ENCODE measurements at regions not wholly inside any gene's neighbourhood (a gene's known extent, or its start where the extent isn't known, plus 50 kb on each side); places are given as distances from the start of the nearest gene placed in this dataset.
A peak's percentile ranks its signal among the peaks of the same experiment; 100 is the strongest.

DNA sequence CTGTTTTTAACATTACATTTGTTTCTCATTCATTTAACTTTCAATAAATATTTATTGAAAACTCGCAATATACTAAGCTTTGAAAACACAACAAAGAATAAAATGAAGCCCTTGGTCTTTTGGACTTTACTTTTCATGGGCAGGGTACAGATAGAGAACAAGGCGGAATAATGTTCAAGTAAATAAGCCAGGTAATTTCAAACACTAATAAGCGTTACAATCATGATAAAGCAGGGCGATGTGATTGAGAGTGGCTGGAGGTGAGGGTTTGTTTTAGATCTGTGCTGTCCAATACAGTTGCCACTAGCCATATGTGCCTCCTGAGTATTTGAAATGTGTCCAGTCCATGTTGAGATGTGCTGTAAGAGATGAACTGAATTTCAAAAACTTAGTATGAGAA is 307.1 kb downstream of the ALDH8A1 start:
- no peaks in the 10 kb centered on the region for H3K27me3 ChIP-seq (ENCODE audit: insufficient read depth, low read depth)
- CTCF ChIA-PET, result no interaction called here
- H2AFZ ChIP-seq, result no peak overlapping the region
- no peaks in the 10 kb centered on the region for H3K79me2 ChIP-seq (ENCODE audit: low read depth)
- DNase-seq, result no peak
- H3K27ac ChIP-seq, result no peak overlapping the region
- no peaks in the 10 kb centered on the region for H3K9me2 ChIP-seq (ENCODE audit: insufficient read depth)
- no peaks in the 10 kb centered on the region for H4K20me1 ChIP-seq (ENCODE audit: insufficient read depth)
- H3K4me3 ChIP-seq, result no peak overlapping the region
- no peaks in the 10 kb centered on the region for H3K36me3 ChIP-seq (ENCODE audit: low read depth)
- POLR2A ChIA-PET (ENCODE audit: unreplicated experiment), result no interaction called here
- TF ChIP-seq EZH2 (IDR thresholded peaks at IDR 0.05; ENCODE audit: low read depth), result no peak
- TF ChIP-seq, protein P1, sequence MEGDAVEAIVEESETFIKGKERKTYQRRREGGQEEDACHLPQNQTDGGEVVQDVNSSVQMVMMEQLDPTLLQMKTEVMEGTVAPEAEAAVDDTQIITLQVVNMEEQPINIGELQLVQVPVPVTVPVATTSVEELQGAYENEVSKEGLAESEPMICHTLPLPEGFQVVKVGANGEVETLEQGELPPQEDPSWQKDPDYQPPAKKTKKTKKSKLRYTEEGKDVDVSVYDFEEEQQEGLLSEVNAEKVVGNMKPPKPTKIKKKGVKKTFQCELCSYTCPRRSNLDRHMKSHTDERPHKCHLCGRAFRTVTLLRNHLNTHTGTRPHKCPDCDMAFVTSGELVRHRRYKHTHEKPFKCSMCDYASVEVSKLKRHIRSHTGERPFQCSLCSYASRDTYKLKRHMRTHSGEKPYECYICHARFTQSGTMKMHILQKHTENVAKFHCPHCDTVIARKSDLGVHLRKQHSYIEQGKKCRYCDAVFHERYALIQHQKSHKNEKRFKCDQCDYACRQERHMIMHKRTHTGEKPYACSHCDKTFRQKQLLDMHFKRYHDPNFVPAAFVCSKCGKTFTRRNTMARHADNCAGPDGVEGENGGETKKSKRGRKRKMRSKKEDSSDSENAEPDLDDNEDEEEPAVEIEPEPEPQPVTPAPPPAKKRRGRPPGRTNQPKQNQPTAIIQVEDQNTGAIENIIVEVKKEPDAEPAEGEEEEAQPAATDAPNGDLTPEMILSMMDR (conservative IDR thresholded peaks at IDR 0.05), result no peak
- intact Hi-C loops (cut with micrococcal nuclease; ENCODE audit: unreplicated experiment), result loop anchor here (5.0 to 10.0 kb wide), 4 partner anchors 106 to 348 kb away; no protein-coding TSS in a partner anchor
- no peak overlapping the region for H3K4me2 ChIP-seq
- H3F3A ChIP-seq (ENCODE audit: insufficient read depth, low read depth), result peaks cover 14% of the 10 kb centered on the region
- H3K9me3 ChIP-seq (ENCODE audit: insufficient read depth, low read depth), result peaks cover 5% of the 10 kb centered on the region; the same call in 1 of the 2 replicates
- peaks cover 37% of the 10 kb centered on the region for H3K4me1 ChIP-seq (replicated peaks; ENCODE audit: insufficient read depth)
- no TSS peak for BruUV-seq (replicated peaks)

DNA sequence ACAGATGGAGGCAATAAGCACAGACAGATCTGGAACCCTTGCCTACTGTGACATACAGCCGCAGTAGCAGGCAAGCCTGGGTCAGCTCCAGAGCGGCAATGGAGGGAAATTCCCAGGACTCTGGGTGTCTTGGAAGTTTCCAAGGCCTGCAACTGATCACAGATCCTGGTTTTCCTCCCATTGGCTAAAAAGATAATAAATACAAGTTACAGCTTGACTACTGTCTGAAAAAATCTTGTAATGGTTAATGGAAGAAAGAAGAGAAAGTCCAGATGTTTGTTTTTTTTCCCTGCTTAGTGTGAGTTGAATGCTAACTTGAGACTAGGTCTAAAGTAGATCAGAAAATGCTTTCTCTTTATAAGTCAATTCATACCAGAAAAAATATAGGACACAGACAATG is 307.6 kb downstream of the ALDH8A1 start:
- no peak overlapping the region for H2AFZ ChIP-seq

DNA sequence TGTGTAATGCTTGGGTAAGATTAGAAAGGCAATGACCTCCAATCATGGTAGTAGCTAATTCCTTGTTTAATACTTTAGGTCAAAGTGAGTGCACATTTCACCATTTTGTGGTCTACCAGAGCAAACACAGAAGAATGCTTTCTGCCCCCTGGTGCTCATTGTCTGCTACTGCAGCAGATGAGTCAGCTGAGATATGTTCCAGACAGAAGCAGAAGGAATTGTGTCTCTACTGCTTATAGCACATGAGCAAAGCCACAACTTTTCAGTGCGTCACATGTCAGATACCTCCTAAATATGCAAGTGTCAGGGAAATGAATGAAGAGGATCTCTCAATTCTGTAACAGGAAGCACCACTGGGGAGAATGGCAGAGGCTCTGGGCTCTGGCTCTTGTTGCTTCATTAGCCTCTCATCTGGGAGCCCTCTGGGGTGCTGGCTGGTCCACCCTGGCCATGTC is 308.9 kb downstream of the ALDH8A1 start:
- BruUV-seq (replicated peaks), result no TSS peak
- no peak overlapping the region for H3K27ac ChIP-seq
- H4K20me1 ChIP-seq (ENCODE audit: insufficient read depth), result no peaks in the 10 kb centered on the region
- DNase-seq, result peak; percentile 65 to 82
- CTCF ChIA-PET, result interaction anchor here (0.5 to 1.2 kb wide), 3 partner anchors 121 to 467 kb away, joined by 3 to 6 read pairs (median 5); no protein-coding TSS in a partner anchor
- H3K27me3 ChIP-seq (ENCODE audit: insufficient read depth, low read depth), result no peaks in the 10 kb centered on the region
- POLR2A ChIA-PET (ENCODE audit: unreplicated experiment), result interaction anchor here (0.6 to 0.7 kb wide), 2 partner anchors 27 to 460 kb away, joined by 3 to 5 read pairs; no protein-coding TSS in a partner anchor
- H3K9me2 ChIP-seq (ENCODE audit: insufficient read depth), result no peaks in the 10 kb centered on the region
- H3K4me3 ChIP-seq, result no peak overlapping the region
- intact Hi-C loops (cut with micrococcal nuclease; ENCODE audit: unreplicated experiment), result loop anchor here (1.0 to 10.0 kb wide), 6 partner anchors 104 to 467 kb away; no protein-coding TSS in a partner anchor
- no peak overlapping the region for H2AFZ ChIP-seq
- no peaks in the 10 kb centered on the region for H3K79me2 ChIP-seq (ENCODE audit: low read depth)
- peaks cover 32% of the 10 kb centered on the region for H3K4me1 ChIP-seq (replicated peaks; ENCODE audit: insufficient read depth)
- H3K9me3 ChIP-seq (ENCODE audit: insufficient read depth, low read depth), result peaks cover 5% of the 10 kb centered on the region; the same call in 1 of the 2 replicates
- H3F3A ChIP-seq (ENCODE audit: insufficient read depth, low read depth), result peaks cover 14% of the 10 kb centered on the region
- H3K4me2 ChIP-seq, result no peak overlapping the region
- TF ChIP-seq, protein P1 (conservative IDR thresholded peaks at IDR 0.05), result peak; percentile 98
- TF ChIP-seq EZH2 (IDR thresholded peaks at IDR 0.05; ENCODE audit: low read depth), result no peak
- no peaks in the 10 kb centered on the region for H3K36me3 ChIP-seq (ENCODE audit: low read depth)

More for the DNA sequence above, 307.6 kb downstream of the ALDH8A1 start:
- H3K27ac ChIP-seq, result no peak overlapping the region
- CTCF ChIA-PET, result no interaction called here
- POLR2A ChIA-PET (ENCODE audit: unreplicated experiment), result no interaction called here
- intact Hi-C loops (cut with micrococcal nuclease; ENCODE audit: unreplicated experiment), result loop anchor here (5.0 to 10.0 kb wide), 4 partner anchors 105 to 347 kb away; no protein-coding TSS in a partner anchor
- no peaks in the 10 kb centered on the region for H3K79me2 ChIP-seq (ENCODE audit: low read depth)
- H3K36me3 ChIP-seq (ENCODE audit: low read depth), result no peaks in the 10 kb centered on the region
- H3K9me3 ChIP-seq (ENCODE audit: insufficient read depth, low read depth), result peaks cover 5% of the 10 kb centered on the region; the same call in 1 of the 2 replicates
- peaks cover 37% of the 10 kb centered on the region for H3K4me1 ChIP-seq (replicated peaks; ENCODE audit: insufficient read depth)
- H3K4me2 ChIP-seq, result no peak overlapping the region
- no peak overlapping the region for H3K4me3 ChIP-seq
- DNase-seq, result no peak
- no peaks in the 10 kb centered on the region for H4K20me1 ChIP-seq (ENCODE audit: insufficient read depth)
- no peaks in the 10 kb centered on the region for H3K27me3 ChIP-seq (ENCODE audit: insufficient read depth, low read depth)
- H3F3A ChIP-seq (ENCODE audit: insufficient read depth, low read depth), result peaks cover 14% of the 10 kb centered on the region
- no peaks in the 10 kb centered on the region for H3K9me2 ChIP-seq (ENCODE audit: insufficient read depth)
- no TSS peak for BruUV-seq (replicated peaks)
- no peak for TF ChIP-seq EZH2 (IDR thresholded peaks at IDR 0.05; ENCODE audit: low read depth)
- TF ChIP-seq, protein P1 (conservative IDR thresholded peaks at IDR 0.05), result no peak
